Upper lobe of left lung (tissue), 6 donors: ENCODE measurements at regions not wholly inside any gene's neighbourhood (a gene's known extent, or its start where the extent isn't known, plus 50 kb on each side); places are given as distances from the start of the nearest gene placed in this dataset.
A peak's percentile ranks its signal among the peaks of the same experiment; 100 is the strongest.

Experiments
- ATAC-seq, 2 donors: fragments of 200-7000 bp; cut with Tn5 transposase; one replicate each; pipeline ENCODE4 v1.9.1; 2022; ENCODE audit warnings: mild to moderate bottlenecking in 2 of 2, moderate library complexity in 2 of 2; ENCODE audit not compliant: low FRiP score in 2 of 2
- DNase-seq, 2 donors: peaks; one replicate each; pipeline ENCODE4 v3.0.0-alpha.2; 2019 to 2020
- H3K27ac ChIP-seq, 4 donors: fragments of 200-600 bp; sonication (generic); one replicate each; pipeline ENCODE4 v1.5.1; 2016 to 2019
- H3K27me3 ChIP-seq, 4 donors: fragments of 200-600 bp; sonication (generic); one replicate each; pipeline ENCODE4 v1.5.1; 2017 to 2019
- H3K36me3 ChIP-seq, 4 donors: fragments of 200-600 bp; sonication (generic); one replicate each; pipeline ENCODE4 v1.5.1; 2016 to 2019
- H3K4me1 ChIP-seq, 4 donors: fragments of 200-600 bp; sonication (generic); one replicate each; pipeline ENCODE4 v1.5.1; 2018 to 2019
- H3K4me3 ChIP-seq, 4 donors: fragments of 200-600 bp; sonication (generic); one replicate each; pipeline ENCODE4 v1.5.1; 2017 to 2019; ENCODE audit warnings: mild to moderate bottlenecking in 2 of 4, moderate library complexity in 1 of 4
- H3K9me3 ChIP-seq, 4 donors: fragments of 200-600 bp; sonication (generic); one replicate each; pipeline ENCODE4 v1.5.1; 2018 to 2019
- EP300 ChIP-seq, 4 donors: sonication (generic); formaldehyde crosslinking; IDR thresholded peaks; one replicate each; pipeline ENCODE4 v1.5.1; 2017; ENCODE audit warnings: antibody characterized with exemption in 4 of 4, control low read depth in 2 of 4
- POLR2A ChIP-seq, 4 donors: fragments of 450-650 bp; IDR thresholded peaks; one replicate each; pipeline ENCODE4 v1.5.1; 2016 to 2017; ENCODE audit warnings: antibody characterized with exemption in 4 of 4, mild to moderate bottlenecking in 2 of 4
- POLR2AphosphoS5 ChIP-seq, 2 donors: sonication (generic); formaldehyde crosslinking; IDR thresholded peaks; one replicate each; pipeline ENCODE4 v1.5.1; 2017; ENCODE audit warnings: antibody characterized with exemption in 2 of 2
- WGBS, 2 donors: methylation state at CpG; one replicate each; pipeline ENCODE4 v1.1.5; 2017 to 2018; 5-methylcytosine and 5-hydroxymethylcytosine counted together
- TF ChIP-seq, protein P1 (sequence below), 6 experiments: fragments of 450-650 bp in 4 of 6; fragments of 200-600 bp in 2 of 6; sonication (generic) in 2 of 6; IDR thresholded peaks; one replicate each; pipeline ENCODE4 v1.5.1; 2016 to 2019; ENCODE audit warnings: antibody characterized with exemption in 6 of 6
- donor health status: DM: no; HTN: no; CAD: no; lungs with moderate emphysema.
- donor health status: DM: no; HTN: yes; CAD: no; lungs with severe emphysema.

DNA sequence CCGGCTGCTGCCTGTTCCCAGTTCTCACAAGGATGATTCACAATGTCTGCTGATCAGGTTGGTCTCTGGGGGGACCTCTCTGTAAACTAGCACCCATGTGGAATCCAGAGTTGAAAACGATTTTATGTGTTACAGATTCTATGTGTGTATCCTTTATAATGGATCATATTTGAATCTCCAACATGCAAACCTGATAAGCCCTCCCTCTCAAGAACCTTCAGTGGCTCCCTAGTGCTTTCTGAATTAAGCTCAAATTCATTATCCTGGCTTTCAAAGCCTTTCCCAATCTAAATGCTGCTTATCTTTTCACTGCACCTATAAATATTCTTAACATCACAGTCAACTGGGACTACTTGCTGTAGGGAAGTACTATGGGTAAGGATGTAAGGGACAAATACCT is 166.8 kb upstream of the USP24 start:
- Histone ChIP-seq H3K27me3 (no peaks in the 10 kb centered on the region), H3K4me3 (no peak overlapping the region), H3K9me3 (no peaks in the 10 kb centered on the region), H3K36me3 (no peaks in the 10 kb centered on the region), H3K4me1 (peaks cover 0 to 8% (median 0%) of the 10 kb centered on the region in 4 donors), H3K27ac (no peak overlapping the region)
- ATAC-seq (no peak), DNase-seq (no peak)
- WGBS, 2 donors = 83 to 85% methylated on average over 2 of the region's 2 CpGs
- TF ChIP-seq POLR2A (IDR thresholded peaks at IDR 0.05) (no peak), POLR2AphosphoS5 (IDR thresholded peaks at IDR 0.05) (no peak), EP300 (IDR thresholded peaks at IDR 0.05) (no peak)
- TF ChIP-seq, protein P1, sequence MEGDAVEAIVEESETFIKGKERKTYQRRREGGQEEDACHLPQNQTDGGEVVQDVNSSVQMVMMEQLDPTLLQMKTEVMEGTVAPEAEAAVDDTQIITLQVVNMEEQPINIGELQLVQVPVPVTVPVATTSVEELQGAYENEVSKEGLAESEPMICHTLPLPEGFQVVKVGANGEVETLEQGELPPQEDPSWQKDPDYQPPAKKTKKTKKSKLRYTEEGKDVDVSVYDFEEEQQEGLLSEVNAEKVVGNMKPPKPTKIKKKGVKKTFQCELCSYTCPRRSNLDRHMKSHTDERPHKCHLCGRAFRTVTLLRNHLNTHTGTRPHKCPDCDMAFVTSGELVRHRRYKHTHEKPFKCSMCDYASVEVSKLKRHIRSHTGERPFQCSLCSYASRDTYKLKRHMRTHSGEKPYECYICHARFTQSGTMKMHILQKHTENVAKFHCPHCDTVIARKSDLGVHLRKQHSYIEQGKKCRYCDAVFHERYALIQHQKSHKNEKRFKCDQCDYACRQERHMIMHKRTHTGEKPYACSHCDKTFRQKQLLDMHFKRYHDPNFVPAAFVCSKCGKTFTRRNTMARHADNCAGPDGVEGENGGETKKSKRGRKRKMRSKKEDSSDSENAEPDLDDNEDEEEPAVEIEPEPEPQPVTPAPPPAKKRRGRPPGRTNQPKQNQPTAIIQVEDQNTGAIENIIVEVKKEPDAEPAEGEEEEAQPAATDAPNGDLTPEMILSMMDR (IDR thresholded peaks at IDR 0.05) = no peak

DNA sequence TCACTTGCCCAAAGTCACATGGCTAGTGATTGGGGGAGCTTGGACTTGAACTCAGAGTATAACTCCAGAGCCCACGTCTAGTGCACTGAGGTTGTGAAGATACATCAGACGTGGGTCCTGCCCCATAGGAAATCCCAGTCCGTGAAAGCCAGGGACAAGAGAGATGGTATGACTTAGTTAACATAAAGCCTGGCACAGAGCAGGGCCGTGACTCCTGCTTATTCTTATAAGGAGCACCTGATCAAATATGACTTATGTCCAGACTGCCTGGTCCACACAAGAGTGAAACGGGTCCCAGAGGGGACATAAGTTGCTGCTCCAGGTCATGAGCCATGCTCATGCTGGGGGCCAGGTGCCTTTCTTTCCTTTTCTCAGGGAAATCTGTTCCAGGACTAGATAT is 166.3 kb upstream of the USP24 start:
- Histone ChIP-seq H3K4me1 (peaks cover 0 to 8% (median 0%) of the 10 kb centered on the region in 4 donors), H3K4me3 (no peak overlapping the region), H3K9me3 (no peaks in the 10 kb centered on the region), H3K36me3 (no peaks in the 10 kb centered on the region), H3K27me3 (no peaks in the 10 kb centered on the region), H3K27ac (no peak overlapping the region)
- WGBS, 2 donors = 88 to 92% methylated on average over 5 of the region's 5 CpGs
- DNase-seq = no peak
- ATAC-seq = no peak
- TF ChIP-seq EP300 (IDR thresholded peaks at IDR 0.05) (no peak), POLR2AphosphoS5 (IDR thresholded peaks at IDR 0.05) (no peak), POLR2A (IDR thresholded peaks at IDR 0.05) (no peak)
- TF ChIP-seq, protein P1 (IDR thresholded peaks at IDR 0.05) = no peak

- no peak overlapping the region for H3K27ac ChIP-seq
- H3K9me3 ChIP-seq = no peaks in the 10 kb centered on the region
- no peaks in the 10 kb centered on the region for H3K27me3 ChIP-seq
- H3K4me1 ChIP-seq = peaks cover 0 to 8% (median 0%) of the 10 kb centered on the region in 4 donors
- ATAC-seq = peak in 1 of 2 donors; percentile 52
- no peak overlapping the region for H3K4me3 ChIP-seq
- TF ChIP-seq, protein P1 (IDR thresholded peaks at IDR 0.05) = no peak
- no peak for TF ChIP-seq POLR2A (IDR thresholded peaks at IDR 0.05)
- no peak for TF ChIP-seq POLR2AphosphoS5 (IDR thresholded peaks at IDR 0.05)
- no peak for TF ChIP-seq EP300 (IDR thresholded peaks at IDR 0.05)
- 81 to 82% methylated on average over 4 of the region's 4 CpGs for WGBS, 2 donors
- no peak for DNase-seq
- no peaks in the 10 kb centered on the region for H3K36me3 ChIP-seq
These were observed 165.3 kb upstream of the USP24 start for GRCh38 chr1:55380355-55380970.

DNA sequence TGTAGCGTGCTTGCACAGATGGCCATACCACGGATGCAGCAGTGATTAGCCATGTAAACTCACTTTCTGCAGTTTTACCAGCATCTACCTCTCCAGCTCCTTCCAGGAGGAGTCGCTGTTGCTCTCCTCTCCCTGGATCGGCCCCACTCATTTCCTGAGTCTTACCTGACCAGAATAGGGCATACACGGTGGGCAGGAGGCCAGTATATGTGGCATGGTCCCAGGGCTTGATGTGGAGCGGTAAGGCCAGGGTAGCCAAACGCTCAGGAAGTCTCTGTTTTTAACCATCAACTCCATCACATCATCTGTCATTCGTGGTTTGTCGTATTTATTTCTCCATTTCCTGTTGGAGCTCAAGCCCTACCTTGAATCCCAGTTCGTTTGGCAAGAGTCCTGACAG is 163.4 kb upstream of the USP24 start:
- H3K27ac ChIP-seq = no peak overlapping the region
- no peaks in the 10 kb centered on the region for H3K36me3 ChIP-seq
- ATAC-seq (no peak), DNase-seq (peak in 1 of 2 donors; percentile 48)
- H3K4me3 ChIP-seq = no peak overlapping the region
- TF ChIP-seq POLR2AphosphoS5 (IDR thresholded peaks at IDR 0.05) = no peak
- TF ChIP-seq, protein P1 (IDR thresholded peaks at IDR 0.05) = peak in 5 of 6 experiments; percentile 30 to 60 (median 58)
- H3K27me3 ChIP-seq = no peaks in the 10 kb centered on the region
- WGBS, 2 donors = 25 to 30% methylated on average over 10 of the region's 10 CpGs
- H3K4me1 ChIP-seq = peaks cover 0 to 8% (median 0%) of the 10 kb centered on the region in 4 donors
- no peaks in the 10 kb centered on the region for H3K9me3 ChIP-seq

- H3K36me3 ChIP-seq = no peaks in the 10 kb centered on the region
- 96 to 100% methylated on average over 1 of the region's 1 CpG for WGBS, 2 donors
- no peaks in the 10 kb centered on the region for H3K9me3 ChIP-seq
- no peak overlapping the region for H3K4me3 ChIP-seq
- H3K27me3 ChIP-seq = no peaks in the 10 kb centered on the region
- TF ChIP-seq EP300 (IDR thresholded peaks at IDR 0.05) (no peak), POLR2A (IDR thresholded peaks at IDR 0.05) (no peak), POLR2AphosphoS5 (IDR thresholded peaks at IDR 0.05) (no peak)
- TF ChIP-seq, protein P1 (IDR thresholded peaks at IDR 0.05) = no peak
- no peak for ATAC-seq
- no peak overlapping the region for H3K27ac ChIP-seq
- DNase-seq = no peak
- peaks cover 0 to 8% (median 0%) of the 10 kb centered on the region in 4 donors for H3K4me1 ChIP-seq
These were observed 161.7 kb upstream of the USP24 start for GRCh38 chr1:55376897-55377296.
